ENCODE measurements at regions not wholly inside any gene's neighbourhood (a gene's known extent, or its start where the extent isn't known, plus 50 kb on each side); places are given as distances from the start of the nearest gene placed in this dataset.
"Not testable (repeated sequence)": the region's sequence is repeated elsewhere in the genome, so short reads cannot be mapped to it uniquely, and the experiment has no call there.

DNA sequence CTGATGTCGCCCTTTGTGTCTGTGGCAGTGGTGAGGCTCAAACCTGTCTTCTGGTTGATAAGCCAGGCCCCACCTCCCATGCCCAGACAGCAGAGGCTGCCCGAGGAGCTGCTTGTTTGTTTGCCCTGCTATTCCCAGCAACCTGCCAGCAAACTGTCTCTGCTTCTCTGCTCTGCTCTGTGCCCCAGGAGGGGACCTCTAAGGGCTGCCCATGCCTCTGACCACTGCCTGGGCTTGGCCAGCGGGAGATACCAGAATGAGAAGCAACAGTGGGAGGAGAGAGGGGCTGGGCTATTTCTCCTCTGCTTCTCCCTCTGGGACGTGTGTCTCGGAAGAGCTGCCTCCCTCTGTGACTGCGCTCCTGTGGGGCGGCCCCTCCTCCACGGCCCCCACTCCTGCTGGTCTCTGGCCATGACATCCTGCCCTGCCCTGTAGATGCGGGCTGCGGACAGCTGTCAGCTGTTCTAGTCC lies 213.1 kb downstream of the RPLP1 start:
- no peaks in the 10 kb centered on the region for H3K9me3 Mint-ChIP-seq
- no peak overlapping the region for H3K4me3 Mint-ChIP-seq
- no peaks in the 10 kb centered on the region for H3K36me3 Mint-ChIP-seq (ENCODE audit: low read depth)
- intact Hi-C loops (cut with micrococcal nuclease) = loop anchor here (5.0 kb wide), 2 partner anchors 88 to 437 kb away; no protein-coding TSS in a partner anchor
- peak overlapping the region; percentile 84 for H3K27ac Mint-ChIP-seq
- H3K27me3 Mint-ChIP-seq = peaks cover 10% of the 10 kb centered on the region
- peaks cover 61% of the 10 kb centered on the region for H3K4me1 Mint-ChIP-seq (ENCODE audit: low read depth)

DNA sequence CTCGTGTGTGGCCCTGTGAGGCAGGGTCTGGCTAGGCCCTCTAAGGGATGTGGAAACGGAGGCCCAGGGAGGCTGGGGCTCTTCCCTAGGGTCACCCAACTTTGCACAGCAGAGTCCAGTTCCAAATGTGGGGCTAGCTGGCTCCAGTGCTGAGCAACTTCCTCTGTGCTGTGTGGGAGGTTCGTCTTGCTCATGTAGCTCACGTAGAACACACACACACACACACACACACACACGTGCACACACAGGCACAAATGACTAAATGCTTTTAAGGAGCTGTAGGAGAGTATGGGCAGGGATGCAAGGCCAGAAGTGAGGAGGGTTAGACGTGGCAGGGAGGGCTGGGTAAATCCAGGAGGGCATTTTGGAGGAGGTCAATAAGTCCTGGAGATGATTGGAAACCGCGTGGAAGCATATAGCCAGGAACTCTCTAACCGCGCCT lies 213.8 kb downstream of the RPLP1 start:
- intact Hi-C loops (cut with micrococcal nuclease) = loop anchor here (5.0 kb wide), 2 partner anchors 89 to 436 kb away; no protein-coding TSS in a partner anchor
- peak overlapping the region; percentile 84 for H3K27ac Mint-ChIP-seq
- H3K9me3 Mint-ChIP-seq = no peaks in the 10 kb centered on the region
- H3K4me3 Mint-ChIP-seq = peak overlapping the region; percentile 56
- no peaks in the 10 kb centered on the region for H3K36me3 Mint-ChIP-seq (ENCODE audit: low read depth)
- peaks cover 64% of the 10 kb centered on the region for H3K4me1 Mint-ChIP-seq (ENCODE audit: low read depth)
- peaks cover 11% of the 10 kb centered on the region for H3K27me3 Mint-ChIP-seq

DNA sequence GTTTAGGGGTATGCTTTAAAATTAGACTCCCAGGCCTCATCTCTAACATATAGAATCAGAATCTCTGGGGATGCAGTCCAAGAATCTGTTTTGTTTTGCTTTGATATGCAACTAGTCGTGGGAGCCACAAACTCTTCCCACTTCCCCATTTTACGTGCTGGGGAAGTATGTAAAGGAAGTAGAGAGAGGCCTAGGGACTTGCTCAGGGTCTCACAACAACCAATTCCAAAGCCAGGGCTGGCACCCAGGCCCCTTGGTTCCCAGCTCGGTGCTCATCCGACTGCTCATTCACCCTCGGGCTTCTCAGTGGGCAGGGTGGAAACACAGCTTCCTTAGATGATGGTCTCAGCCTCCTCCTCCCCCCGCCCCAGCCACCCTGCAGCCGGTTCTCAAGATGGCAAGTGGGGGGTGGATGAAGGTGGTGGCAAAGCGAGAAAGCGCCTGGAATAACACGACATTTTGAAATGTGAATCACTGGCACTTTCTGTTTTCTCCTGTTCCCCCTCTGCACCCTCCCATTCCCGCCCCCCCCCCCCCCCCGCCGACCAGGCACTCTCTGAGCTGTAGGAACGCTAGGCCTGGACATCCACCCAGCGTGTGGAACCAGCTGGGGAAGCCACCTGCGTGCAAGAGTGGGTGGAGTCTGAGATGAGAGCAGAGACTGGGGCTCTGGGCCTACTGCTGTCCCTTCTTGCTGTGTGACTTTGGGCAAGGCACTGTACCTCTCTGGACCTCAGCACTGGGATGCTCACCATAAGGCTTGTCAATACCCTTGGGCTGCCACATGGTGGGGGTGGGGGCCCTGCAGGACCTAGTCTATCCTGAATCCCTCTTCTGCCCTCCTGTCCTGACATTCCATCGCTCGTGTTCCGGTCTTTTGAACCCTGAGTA lies 214.5 kb downstream of the RPLP1 start:
- peaks cover 64% of the 10 kb centered on the region for H3K4me1 Mint-ChIP-seq (ENCODE audit: low read depth)
- peaks cover 13% of the 10 kb centered on the region for H3K27me3 Mint-ChIP-seq
- H3K27ac Mint-ChIP-seq = peak overlapping the region; percentile 84
- H3K36me3 Mint-ChIP-seq (ENCODE audit: low read depth) = no peaks in the 10 kb centered on the region
- H3K9me3 Mint-ChIP-seq = no peaks in the 10 kb centered on the region
- peak overlapping the region; percentile 56 for H3K4me3 Mint-ChIP-seq
- intact Hi-C loops (cut with micrococcal nuclease) = loop anchor here (1.0 to 5.0 kb wide), 3 partner anchors 59 to 435 kb away; no protein-coding TSS in a partner anchor

DNA sequence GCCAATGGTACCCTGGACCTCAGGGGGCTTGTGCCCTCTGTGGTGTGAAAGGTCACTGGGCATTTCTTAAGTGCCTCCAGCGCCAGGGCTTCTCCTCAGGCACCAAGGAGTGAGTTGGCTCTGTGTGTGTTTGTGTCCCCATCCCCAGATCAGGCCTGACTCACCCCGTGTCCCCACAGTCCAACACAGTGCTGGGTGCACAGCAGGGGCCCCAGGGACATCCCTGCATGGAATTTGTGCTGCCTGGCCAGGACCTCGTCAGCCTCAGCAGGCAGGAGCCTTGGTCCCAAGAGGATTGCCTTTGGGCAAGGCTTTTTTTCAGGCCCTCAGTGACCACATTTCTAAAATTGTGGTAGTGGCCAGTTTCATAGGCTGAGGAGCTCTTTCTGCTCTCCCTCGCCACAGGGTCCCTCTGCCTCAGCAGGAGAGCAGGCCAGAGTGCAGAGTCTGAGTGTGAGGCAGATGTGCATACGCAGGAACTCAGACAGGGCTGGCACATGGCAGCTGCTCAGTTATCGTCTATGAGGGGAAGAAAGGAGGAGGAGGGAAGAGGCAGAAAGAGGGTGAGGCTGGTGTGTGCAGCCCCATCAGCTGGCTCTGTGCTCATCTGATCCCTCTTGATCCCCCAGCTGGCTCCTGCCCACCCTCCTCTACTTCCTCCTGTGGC lies 215.6 kb downstream of the RPLP1 start:
- H3K27ac Mint-ChIP-seq = peak overlapping the region; percentile 84
- no peaks in the 10 kb centered on the region for H3K9me3 Mint-ChIP-seq
- H3K27me3 Mint-ChIP-seq = peaks cover 8% of the 10 kb centered on the region
- no peaks in the 10 kb centered on the region for H3K36me3 Mint-ChIP-seq (ENCODE audit: low read depth)
- intact Hi-C loops (cut with micrococcal nuclease) = loop anchor here (5.0 kb wide), 2 partner anchors 91 to 434 kb away; no protein-coding TSS in a partner anchor
- no peak overlapping the region for H3K4me3 Mint-ChIP-seq
- peaks cover 64% of the 10 kb centered on the region for H3K4me1 Mint-ChIP-seq (ENCODE audit: low read depth)

DNA sequence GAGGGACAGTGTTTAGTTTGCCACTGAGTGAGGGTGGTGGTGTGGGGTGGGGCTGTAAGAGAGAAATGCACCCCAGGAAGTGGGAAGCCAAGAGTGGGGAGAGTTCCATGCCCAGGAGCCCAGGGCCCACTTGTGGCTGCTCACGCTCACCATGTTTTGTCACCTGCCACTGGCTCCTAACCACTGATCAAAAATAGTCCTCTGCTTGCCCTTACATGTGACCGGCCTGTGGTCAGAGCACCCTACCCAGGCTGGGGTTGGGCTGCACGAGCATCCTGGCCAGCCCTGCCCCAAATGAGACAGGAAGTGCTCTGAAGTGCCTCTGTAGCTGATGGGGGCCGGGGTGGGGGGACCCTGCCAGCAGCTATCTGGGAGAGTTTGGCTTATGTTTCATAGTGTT lies 216.3 kb downstream of the RPLP1 start:
- peak overlapping the region; percentile 84 for H3K27ac Mint-ChIP-seq
- no peaks in the 10 kb centered on the region for H3K9me3 Mint-ChIP-seq
- H3K4me3 Mint-ChIP-seq = no peak overlapping the region
- intact Hi-C loops (cut with micrococcal nuclease) = loop anchor here (5.0 kb wide), 2 partner anchors 92 to 433 kb away; no protein-coding TSS in a partner anchor
- H3K4me1 Mint-ChIP-seq (ENCODE audit: low read depth) = peaks cover 64% of the 10 kb centered on the region
- peaks cover 6% of the 10 kb centered on the region for H3K27me3 Mint-ChIP-seq
- H3K36me3 Mint-ChIP-seq (ENCODE audit: low read depth) = no peaks in the 10 kb centered on the region

DNA sequence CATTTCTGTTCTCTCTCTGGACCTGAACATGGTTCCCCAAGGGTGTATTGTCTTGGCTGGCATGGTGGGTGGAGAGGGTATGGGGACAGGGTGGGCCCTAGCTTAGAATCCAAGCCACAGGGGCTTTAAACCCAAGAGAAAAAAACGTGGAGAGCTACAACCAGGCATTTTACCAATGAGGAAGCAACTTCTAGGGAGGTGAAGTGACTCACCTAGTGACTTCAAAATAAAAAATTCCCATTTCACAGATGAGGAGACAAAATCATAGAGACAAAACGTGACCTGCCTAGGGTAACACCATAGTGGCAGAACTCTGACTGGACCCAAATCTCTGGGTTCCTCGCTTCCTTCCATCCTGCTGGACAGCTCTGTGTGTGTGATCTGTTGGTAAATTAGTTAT lies 216.8 kb downstream of the RPLP1 start:
- intact Hi-C loops (cut with micrococcal nuclease) = loop anchor here (5.0 kb wide), 2 partner anchors 92 to 433 kb away; no protein-coding TSS in a partner anchor

DNA sequence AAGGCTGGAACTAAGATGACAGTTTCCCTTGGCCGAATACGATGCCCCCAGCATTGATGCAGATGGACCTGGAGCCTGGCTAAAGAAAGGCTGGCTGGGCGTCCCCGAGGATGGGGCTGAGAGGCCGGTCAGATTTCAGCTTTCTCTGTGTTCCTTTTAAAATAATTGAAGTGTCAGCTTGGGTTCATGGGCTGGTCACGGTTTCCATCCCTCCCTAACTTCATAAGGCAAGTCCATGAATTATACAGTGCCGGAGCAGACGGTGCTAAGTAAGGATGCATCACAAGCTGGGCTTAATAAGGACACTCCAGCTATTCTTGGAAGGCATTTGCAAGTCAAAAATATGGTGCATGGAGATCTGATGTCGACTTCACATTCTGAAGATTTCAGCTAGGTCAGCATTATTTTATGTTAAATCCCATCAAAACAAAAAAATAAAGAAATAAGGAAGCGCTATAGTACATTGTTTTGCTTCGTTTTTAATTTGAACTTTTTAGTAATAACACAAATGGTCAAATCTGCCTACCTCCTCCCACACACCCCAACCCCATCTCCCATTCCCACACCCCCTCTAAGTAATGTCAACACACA lies 220.8 kb downstream of the RPLP1 start:
- intact Hi-C loops (cut with micrococcal nuclease) = no loop called here
- Mint-ChIP-seq H3K4me1 (ENCODE audit: low read depth) (peaks cover 57% of the 10 kb centered on the region), H3K9me3 (no peaks in the 10 kb centered on the region), H3K27ac (no peak overlapping the region), H3K36me3 (ENCODE audit: low read depth) (no peaks in the 10 kb centered on the region), H3K4me3 (no peak overlapping the region), H3K27me3 (peaks cover 25% of the 10 kb centered on the region)

More for the DNA sequence above, 216.8 kb downstream of the RPLP1 start:
- no peaks in the 10 kb centered on the region for H3K36me3 Mint-ChIP-seq (ENCODE audit: low read depth)
- H3K27ac Mint-ChIP-seq = peak overlapping the region; percentile 84
- peaks cover 64% of the 10 kb centered on the region for H3K4me1 Mint-ChIP-seq (ENCODE audit: low read depth)
- H3K9me3 Mint-ChIP-seq = no peaks in the 10 kb centered on the region
- peaks cover 6% of the 10 kb centered on the region for H3K27me3 Mint-ChIP-seq
- no peak overlapping the region for H3K4me3 Mint-ChIP-seq

DNA sequence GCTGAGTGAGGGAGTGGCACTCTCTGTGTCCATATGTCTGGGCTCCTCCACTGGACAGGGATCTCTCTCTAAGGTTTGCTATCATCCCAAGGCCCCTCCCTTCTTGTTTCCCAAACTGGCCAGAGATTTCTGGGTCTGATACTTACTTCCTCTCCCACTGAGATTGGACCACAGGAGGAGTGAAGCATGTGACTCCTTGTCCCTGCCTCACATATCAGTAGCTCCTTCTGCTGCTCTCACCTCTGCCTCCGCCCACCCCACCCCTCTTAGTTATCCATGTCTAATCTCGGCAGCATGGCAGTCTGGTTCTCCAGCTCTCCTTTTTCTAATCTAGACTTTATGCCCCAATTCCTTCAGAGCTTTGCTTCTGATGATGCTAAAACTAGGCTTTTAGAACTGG lies 223.1 kb downstream of the RPLP1 start:
- Mint-ChIP-seq H3K4me1 (ENCODE audit: low read depth) (peaks cover 34% of the 10 kb centered on the region), H3K27ac (no peak overlapping the region), H3K27me3 (peaks cover 36% of the 10 kb centered on the region), H3K4me3 (no peak overlapping the region), H3K36me3 (ENCODE audit: low read depth) (no peaks in the 10 kb centered on the region), H3K9me3 (no peaks in the 10 kb centered on the region)
- intact Hi-C loops (cut with micrococcal nuclease) = no loop called here

DNA sequence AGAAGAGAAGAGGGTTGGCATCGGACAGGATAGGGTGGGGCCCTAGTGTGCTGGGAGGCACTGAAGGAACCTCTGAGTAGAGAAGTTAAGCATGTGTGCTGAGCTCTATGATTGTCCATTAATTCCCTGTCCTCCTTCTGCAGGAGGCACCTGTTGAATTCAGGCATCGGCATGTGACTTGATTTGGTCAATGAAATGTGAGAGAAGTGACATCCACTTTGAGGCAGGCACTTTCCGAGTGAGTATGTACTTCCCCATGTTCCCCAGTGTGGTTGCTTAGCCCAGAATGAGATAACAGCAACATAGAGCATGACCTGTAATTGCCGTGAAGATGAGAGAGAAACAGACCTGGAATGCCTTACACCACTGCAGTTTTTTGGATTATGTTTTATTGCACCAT lies 224.8 kb downstream of the RPLP1 start:
- peaks cover 30% of the 10 kb centered on the region for H3K27me3 Mint-ChIP-seq
- H3K9me3 Mint-ChIP-seq = no peaks in the 10 kb centered on the region
- intact Hi-C loops (cut with micrococcal nuclease) = no loop called here
- no peak overlapping the region for H3K4me3 Mint-ChIP-seq
- H3K4me1 Mint-ChIP-seq (ENCODE audit: low read depth) = peaks cover 31% of the 10 kb centered on the region
- no peaks in the 10 kb centered on the region for H3K36me3 Mint-ChIP-seq (ENCODE audit: low read depth)
- H3K27ac Mint-ChIP-seq = no peak overlapping the region

DNA sequence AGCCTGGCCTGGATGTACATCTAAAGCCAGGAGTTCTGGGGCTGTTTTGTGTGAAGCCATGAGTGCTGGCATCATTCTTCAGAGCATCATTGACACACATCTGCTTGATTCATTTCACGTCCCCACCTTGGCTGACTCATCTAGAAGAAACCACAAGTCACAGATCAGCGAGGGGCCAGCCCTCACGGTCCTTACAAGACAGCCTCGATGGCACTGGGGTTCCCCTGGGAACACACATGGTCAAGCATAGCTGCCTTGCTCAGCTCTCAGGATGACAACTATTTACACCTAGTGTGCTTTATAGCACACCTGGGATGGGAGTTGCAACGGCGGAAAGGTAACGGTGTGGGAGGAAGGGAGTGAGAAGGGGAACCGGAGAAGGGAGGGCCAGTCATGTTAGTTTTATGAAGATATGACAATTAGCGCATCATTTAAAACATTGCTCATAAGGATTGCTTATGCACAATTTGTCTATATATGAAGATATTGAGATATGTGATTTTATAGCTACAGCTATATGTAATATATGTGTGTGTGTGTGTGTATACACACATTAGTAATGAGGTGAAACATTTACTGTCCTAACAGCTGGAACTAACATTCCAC lies 227.1 kb downstream of the RPLP1 start:
- Mint-ChIP-seq H3K4me1 (ENCODE audit: low read depth) (peaks cover 31% of the 10 kb centered on the region), H3K36me3 (ENCODE audit: low read depth) (no peaks in the 10 kb centered on the region), H3K9me3 (no peaks in the 10 kb centered on the region), H3K27ac (no peak overlapping the region), H3K27me3 (peaks cover 29% of the 10 kb centered on the region), H3K4me3 (no peak overlapping the region)
- intact Hi-C loops (cut with micrococcal nuclease) = no loop called here

DNA sequence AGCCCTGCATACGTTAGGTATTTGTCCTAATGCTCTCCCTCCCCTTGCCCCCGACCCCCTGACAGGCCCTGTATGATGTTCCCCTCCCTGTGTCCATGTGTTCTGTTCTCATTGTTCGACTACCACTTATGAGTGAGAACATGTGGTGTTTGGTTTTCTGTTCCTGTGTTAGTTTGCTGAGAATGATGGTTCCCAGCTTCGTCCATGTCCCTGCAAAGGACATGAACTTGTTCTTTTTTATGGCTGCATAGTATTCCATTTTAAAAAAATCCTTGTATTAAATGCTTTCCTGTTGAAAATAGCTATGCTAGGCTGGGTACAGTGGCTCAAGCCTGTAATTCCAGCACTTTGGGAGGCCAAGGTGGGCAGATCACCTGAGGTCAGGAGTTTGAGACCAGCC lies 232.2 kb downstream of the RPLP1 start:
- H3K4me3 Mint-ChIP-seq; H3K27ac Mint-ChIP-seq; intact Hi-C loops (cut with micrococcal nuclease): not testable (repeated sequence)
- Mint-ChIP-seq H3K4me1 (ENCODE audit: low read depth) (peaks cover 13% of the 10 kb centered on the region), H3K27me3 (peaks cover 21% of the 10 kb centered on the region), H3K9me3 (peaks cover 21% of the 10 kb centered on the region), H3K36me3 (ENCODE audit: low read depth) (peaks cover 17% of the 10 kb centered on the region)

DNA sequence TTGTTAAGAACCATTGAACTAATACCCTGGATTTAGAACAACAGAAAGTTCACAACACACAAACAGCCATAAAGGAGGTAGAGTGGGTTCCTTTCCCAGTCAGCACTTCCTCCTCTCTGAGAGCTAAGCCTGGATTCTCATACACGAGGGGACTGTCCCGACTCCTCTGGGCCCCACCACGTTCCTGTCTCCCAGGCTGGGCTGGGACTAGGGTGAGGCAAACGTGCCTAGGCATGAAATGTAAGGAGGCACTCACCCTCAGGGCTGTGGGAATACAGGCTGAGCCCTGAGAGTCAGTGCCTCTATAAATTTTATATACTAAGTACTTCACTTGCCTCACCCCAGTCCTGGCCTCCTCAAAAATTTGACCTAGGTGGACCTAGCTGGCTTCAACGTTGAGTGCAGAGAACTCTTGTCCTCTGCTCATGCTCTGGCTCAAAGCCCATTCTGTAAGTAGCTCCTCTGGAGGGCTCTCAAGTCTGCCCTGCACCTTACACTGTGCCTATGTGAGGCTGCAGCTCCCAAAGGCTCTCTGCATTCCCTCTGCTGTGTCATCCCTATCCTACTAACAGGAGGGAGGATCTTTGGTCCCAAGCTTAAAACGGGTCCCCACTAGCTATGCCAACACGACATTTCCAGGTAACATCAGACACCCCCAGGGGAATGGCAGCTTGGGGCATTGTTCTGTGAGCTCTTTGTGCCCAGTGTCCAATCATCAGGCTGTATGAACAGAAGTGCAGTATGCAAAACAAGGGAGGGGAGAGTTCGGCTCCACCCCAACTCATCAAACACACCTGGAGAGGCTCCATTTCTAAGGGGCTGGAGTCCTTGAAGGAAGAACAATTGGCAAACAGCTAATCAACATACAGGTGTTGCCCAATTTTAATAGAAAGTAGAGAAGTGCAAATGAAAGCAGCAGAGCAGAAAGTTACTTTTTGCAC lies 233.2 kb downstream of the RPLP1 start:
- Mint-ChIP-seq H3K9me3 (peaks cover 28% of the 10 kb centered on the region), H3K4me3 (no peak overlapping the region), H3K36me3 (ENCODE audit: low read depth) (peaks cover 22% of the 10 kb centered on the region), H3K27ac (no peak overlapping the region), H3K4me1 (ENCODE audit: low read depth) (peaks cover 20% of the 10 kb centered on the region), H3K27me3 (peaks cover 18% of the 10 kb centered on the region)
- intact Hi-C loops (cut with micrococcal nuclease) = no loop called here

Data from dendritic cell treated with granulocyte-macrophage colony-stimulating factor and Interleukin-4, amounts not matched to agents 40 ng/mL and 50 ng/mL, for 4 days (primary cell).